ENCODE measurements at regions not wholly inside any gene's neighbourhood (a gene's known extent, or its start where the extent isn't known, plus 50 kb on each side); places are given as distances from the start of the nearest gene placed in this dataset.

DNA sequence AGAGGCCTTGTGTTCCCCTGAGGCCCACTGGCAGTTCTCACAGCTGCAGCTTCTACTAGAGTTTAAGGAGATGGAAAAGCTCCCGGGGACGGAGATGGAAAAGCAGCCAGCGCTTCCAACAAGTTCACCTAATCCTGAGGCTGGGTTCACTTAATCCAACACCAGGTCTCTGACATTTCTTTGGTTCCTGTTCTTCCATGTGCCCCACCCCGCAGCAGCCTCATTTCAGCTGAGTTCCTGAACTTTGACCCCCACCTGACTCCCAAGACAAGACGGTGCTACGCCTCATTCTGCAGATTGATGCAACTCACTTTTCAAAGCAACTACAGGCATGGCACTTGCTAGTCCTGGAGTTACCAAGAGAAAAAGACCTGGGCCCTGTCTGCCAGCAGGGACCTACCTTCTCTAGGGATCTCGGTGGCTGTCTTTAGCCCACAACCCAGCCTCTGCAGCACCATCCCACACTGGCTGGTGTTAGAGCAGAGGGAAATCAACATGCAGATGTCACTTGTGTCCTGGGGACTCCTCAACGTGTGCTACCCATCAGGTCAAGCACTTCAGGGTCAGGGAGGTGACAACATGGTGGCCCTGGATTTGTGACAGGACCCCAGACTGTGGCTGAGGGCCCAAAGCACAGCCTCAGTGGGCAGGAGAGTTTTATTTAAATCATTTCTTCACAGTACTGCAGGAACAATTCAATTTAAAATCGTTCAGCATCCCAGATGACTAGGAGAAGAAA, 406.1 kb downstream of the VPS13C start:
- TF ChIP-seq, protein P1, sequence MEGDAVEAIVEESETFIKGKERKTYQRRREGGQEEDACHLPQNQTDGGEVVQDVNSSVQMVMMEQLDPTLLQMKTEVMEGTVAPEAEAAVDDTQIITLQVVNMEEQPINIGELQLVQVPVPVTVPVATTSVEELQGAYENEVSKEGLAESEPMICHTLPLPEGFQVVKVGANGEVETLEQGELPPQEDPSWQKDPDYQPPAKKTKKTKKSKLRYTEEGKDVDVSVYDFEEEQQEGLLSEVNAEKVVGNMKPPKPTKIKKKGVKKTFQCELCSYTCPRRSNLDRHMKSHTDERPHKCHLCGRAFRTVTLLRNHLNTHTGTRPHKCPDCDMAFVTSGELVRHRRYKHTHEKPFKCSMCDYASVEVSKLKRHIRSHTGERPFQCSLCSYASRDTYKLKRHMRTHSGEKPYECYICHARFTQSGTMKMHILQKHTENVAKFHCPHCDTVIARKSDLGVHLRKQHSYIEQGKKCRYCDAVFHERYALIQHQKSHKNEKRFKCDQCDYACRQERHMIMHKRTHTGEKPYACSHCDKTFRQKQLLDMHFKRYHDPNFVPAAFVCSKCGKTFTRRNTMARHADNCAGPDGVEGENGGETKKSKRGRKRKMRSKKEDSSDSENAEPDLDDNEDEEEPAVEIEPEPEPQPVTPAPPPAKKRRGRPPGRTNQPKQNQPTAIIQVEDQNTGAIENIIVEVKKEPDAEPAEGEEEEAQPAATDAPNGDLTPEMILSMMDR (IDR thresholded peaks at IDR 0.05), result no peak
- TF ChIP-seq ZFX (IDR thresholded peaks at IDR 0.05; ENCODE audit: borderline replicate concordance), result no peak
